ENCODE measurements at regions not wholly inside any gene's neighbourhood (a gene's known extent, or its start where the extent isn't known, plus 50 kb on each side); places are given as distances from the start of the nearest gene placed in this dataset.

GRCh38 chr10:2232479-2232878 is 495.2 kb upstream of the ADARB2 start:
- no peak for TF ChIP-seq CTCF (IDR thresholded peaks at IDR 0.05)
- no peak for TF ChIP-seq EZH2 (IDR thresholded peaks at IDR 0.05; ENCODE audit: borderline replicate concordance, insufficient read depth, low read depth, low read length, poor library complexity, severe bottlenecking)

All from B cell (primary cell).